GM19372 (cell line): ENCODE measurements at regions not wholly inside any gene's neighbourhood (a gene's known extent, or its start where the extent isn't known, plus 50 kb on each side); places are given as distances from the start of the nearest gene placed in this dataset.
"Not testable (repeated sequence)": the region's sequence is repeated elsewhere in the genome, so short reads cannot be mapped to it uniquely, and the experiment has no call there.

ENCODE experiments used
- ATAC-seq: cut with Tn5 transposase; IDR thresholded peaks from one replicate; pipeline ENCODE4 v1.9.1; 2021; ENCODE audit warnings: mild to moderate bottlenecking, low read depth, moderate library complexity; ENCODE audit not compliant: unreplicated experiment

GRCh38 chr14:44453433-44454171 lies 53.5 kb downstream of the FSCB start:
- ATAC-seq, result no peak

DNA sequence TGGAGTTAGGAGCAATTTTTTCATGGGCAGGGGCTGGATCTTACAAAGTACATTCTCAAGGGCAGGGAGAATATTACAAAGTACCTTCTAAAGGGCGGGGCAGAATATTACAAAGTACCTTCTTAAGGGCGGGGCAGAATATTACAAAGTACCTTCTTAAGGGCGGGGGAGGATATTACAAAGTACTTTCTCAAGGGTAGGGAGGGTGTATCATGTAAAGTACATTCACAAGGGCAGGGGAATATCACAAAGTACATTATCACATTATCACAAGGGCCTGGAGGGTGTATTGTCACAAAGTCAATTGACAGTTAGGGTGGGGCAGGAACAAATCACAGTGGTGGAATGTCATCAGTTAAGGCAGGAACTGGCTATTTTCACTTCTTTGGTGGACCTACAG lies 56.9 kb downstream of the FSCB start:
- ATAC-seq, result not testable (repeated sequence)

DNA sequence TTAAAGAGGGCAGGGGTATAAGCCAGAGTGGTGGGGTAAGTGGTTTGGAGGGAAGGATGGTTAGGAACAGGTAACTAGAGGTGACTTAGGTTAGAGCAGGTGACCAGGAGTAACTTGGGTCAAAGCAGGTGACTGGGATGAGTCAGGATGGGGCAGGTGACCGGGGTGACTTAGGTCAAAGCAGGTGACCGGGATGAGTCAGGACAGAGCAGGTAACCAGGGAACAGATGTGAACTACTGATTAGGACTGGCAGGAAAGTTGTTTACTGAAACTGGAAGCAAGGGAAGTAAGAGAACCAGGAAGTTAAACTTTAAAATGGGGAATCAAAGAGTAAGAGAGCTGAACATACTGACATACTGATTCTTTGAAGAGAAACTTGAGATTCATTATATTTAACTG lies 57.4 kb downstream of the FSCB start:
- no peak for ATAC-seq

- no peak for ATAC-seq
Observed at GRCh38 chr14:44448951-44449358, 58.1 kb downstream of the FSCB start.

DNA sequence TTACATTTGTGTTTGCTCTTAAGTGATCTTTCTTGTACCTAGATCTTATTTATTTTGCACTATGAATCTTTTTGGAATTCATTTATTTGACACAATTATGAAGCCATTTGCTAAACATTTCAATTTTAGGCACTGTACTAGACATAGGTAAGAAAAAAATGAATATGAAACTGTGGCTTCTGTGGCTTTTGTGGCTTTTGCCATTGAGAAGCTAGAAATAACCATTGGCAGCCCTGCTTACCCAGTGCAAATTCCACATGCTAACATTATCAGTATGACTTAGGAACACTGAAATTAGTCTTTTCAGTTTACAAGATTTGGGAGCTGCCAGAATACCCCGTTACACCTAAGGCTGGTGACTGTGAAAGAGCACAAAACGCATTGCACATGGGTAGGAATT lies 60.1 kb downstream of the FSCB start:
- no peak for ATAC-seq

DNA sequence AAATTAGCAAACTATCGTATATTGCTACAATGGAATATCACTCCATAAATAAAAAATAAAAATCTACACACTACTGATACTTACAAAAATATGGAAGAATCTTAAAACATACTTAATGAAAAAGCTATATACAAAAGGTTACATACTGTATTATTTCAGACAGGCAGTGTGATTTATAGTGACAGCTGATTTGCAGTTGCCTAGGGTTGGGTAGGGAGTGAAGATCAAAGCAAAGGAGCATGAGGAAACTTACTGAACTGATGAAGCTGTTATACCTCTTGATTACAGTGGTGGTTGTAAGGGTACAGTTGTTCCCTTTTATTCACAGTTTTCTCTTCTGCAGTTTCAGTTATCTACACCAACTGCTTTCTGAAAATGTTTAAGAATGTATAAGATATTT lies 62.6 kb downstream of the FSCB start:
- ATAC-seq, result no peak

DNA sequence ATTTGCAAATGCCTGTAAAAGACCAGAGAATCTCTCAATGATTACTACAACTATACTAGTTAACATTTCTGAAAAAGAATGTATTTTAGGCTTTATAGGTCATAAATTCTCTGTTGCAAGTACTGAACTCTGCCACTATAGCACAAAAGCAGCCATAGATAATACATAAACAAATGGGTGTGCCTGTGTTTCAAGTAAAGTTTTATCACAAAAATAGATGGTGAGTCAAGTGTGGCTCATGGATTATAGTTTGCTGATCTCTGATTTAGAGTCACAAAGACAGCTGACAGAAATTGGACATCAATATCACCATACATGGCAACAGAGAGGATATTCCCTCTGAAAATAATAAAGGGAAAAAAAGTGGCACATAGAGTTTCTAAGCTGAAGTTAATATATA lies 68.1 kb downstream of the FSCB start:
- ATAC-seq, result no peak

DNA sequence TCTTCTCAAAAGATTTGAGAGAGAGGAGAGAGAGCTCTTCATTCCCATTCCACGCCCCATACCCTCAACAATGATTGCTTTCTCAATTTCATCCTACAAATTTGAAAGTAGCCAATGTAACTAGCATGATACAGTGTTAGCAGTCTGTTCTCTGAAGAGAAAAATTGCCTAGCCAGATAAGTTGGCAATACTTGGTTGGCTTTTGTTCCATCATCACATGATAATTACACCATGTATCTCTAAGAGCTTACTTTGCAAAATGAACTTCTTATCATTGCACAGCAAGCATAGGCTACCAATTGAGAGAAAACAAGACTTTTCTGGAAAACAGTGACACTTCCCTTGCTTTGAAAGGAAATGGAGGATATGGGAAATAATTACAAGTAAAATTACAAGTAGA lies 68.9 kb downstream of the FSCB start:
- ATAC-seq, result no peak

DNA sequence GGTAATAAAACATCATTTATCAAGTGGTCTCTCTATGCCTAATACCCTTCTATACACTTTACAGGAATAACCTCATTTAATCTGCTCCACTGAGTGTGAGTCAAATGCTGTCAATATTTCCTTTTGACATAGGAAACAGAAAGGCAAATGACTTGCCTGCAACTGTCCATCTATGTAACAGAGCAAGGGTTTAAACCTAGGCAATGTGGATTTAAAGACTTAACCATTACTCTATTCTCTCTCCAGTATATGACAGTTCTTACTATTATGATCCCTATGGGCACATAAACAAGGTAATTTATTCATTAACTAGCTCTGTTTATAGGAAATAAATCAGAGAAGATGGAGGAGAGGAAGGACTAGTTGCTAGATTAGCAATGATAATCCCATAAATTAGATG lies 70.6 kb downstream of the FSCB start:
- ATAC-seq, result no peak

GRCh38 chr14:44428231-44428945 lies 78.7 kb downstream of the FSCB start:
- ATAC-seq, result no peak

DNA sequence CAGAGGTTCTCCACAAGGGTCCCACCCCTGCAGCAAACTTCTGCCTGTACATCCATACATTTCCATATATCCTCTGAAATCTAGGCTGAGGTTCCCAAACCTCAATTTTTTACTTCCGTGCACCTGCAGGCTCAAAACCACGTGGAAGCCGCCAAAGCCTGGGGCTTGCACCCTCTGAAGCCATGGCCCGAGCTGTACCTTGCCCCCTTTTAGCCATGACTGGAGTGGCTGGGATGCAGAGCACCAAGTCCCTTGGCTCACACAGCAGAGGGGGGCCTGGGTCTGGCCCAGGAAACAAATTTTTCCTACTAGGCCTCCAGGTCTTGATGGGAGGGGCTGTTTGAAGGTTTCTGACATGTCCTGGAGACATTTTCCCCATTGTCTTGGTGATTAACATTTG lies 84.4 kb downstream of the FSCB start:
- ATAC-seq, result no peak

GRCh38 chr14:44420226-44420625 lies 86.9 kb downstream of the FSCB start:
- ATAC-seq, result no peak

DNA sequence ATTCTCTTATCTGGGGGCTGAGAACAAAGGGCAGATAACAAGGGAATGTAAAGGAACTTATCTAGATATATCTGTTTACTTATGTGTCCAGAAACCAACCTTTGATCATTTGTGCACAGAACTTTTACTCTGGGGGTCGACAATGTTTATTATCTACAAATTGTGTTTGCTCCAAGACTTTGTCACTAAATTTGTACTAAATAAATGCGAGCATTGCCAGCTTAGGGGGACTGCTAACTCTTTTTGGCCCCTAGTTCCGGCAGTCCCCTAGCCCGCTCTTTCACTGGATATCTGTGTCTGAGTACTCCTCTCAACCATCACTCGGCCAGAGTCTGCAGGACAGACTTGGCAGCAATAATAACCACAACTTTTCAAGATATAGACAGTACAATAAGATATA lies 88.2 kb downstream of the FSCB start:
- ATAC-seq, result no peak

DNA sequence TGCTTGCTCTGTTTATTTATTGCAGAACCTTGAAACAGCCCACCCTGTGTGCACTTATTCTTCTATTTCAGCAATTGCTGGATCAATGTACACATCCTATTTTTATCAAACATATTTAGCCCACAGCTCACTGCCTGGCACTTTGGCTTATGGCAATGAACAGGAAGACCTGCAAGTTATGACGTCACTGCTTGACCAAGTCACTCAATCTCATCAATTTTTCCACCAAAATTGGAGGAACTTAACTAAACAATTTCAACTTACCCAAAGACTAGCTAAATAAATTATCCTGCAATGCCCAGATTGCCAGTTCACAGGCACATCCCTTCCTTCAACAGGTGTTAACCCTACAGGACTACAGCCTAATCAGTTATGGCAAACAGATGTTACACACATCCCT lies 89.3 kb downstream of the FSCB start:
- ATAC-seq, result no peak

DNA sequence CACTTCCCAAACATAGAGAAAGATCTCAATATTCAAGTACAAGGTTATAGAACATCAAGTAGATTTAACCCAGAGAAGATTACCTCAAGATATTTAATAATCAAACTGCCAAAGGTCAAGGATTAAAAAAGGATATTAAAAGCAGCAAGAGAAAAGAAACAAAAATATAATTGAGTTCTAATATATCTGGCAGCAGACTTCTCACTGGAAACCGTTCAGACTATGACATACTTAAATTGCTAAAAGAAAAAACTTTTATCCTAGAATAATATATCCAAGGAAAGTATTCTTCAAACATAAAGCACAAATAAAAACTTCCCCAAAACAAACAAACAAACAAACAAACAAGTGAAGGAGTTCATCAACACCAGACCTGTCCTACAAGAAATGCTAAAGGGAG lies 92.4 kb downstream of the FSCB start:
- ATAC-seq, result no peak

GRCh38 chr14:44412858-44413569 lies 94.1 kb downstream of the FSCB start:
- no peak for ATAC-seq

- no peak for ATAC-seq
Observed at GRCh38 chr14:44405011-44405486, 102.0 kb downstream of the FSCB start.

- no peak for ATAC-seq
Observed at GRCh38 chr14:44404599-44404998, 102.5 kb downstream of the FSCB start.

- no peak for ATAC-seq
Observed at GRCh38 chr14:44404036-44404435, 103.0 kb downstream of the FSCB start.

DNA sequence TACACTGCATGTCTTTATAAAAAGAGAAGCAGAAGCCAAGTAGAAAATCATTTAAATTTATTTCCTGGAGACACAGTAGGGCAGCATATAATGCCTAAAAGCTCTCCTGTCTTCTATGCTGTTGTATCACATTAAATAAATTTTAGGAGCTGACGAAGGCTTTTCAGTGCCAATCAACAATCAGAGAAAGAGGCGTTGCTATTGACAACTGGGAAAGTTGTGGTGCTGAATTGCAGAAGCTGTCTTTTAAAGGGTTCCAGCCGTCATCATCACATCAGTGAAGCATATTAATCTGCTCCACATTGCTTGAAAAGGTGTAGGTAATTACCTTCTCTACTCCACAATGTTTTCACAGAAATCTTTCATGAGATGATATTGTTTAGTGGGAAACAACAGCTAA lies 103.9 kb downstream of the FSCB start:
- no peak for ATAC-seq

GRCh38 chr14:44396226-44396625 lies 110.9 kb downstream of the FSCB start:
- ATAC-seq, result no peak
